Esophagus squamous epithelium (tissue), 5 donors: ENCODE measurements at regions not wholly inside any gene's neighbourhood (a gene's known extent, or its start where the extent isn't known, plus 50 kb on each side); places are given as distances from the start of the nearest gene placed in this dataset.

Source experiments
- DNase-seq: peaks from one replicate; lab custom pipeline; 2025; lab: John Stamatoyannopoulos, UW
- H3K27ac ChIP-seq, 4 donors: fragments of 200-600 bp; sonication (generic); one replicate each; pipeline ENCODE4 v1.5.1; 2016 to 2019; ENCODE audit warnings: mild to moderate bottlenecking in 1 of 4
- H3K27me3 ChIP-seq, 4 donors: fragments of 200-600 bp; sonication (generic); 1 replicate in 3 of 4; 2 replicates in 1 of 4; pipeline versions ENCODE4 v1.5.1 to v1.6.0; 2017 to 2021; ENCODE audit warnings: antibody characterized with exemption in 1 of 4
- H3K36me3 ChIP-seq, 3 donors: fragments of 200-600 bp; sonication (generic); one replicate each; pipeline ENCODE4 v1.5.1; 2016 to 2019
- H3K4me1 ChIP-seq, 3 donors: fragments of 200-600 bp; sonication (generic); one replicate each; pipeline ENCODE4 v1.5.1; 2017 to 2019
- H3K4me3 ChIP-seq, 4 donors: fragments of 200-600 bp; sonication (generic); 1 replicate in 3 of 4; 2 replicates in 1 of 4; pipeline ENCODE4 v1.5.1; 2016 to 2019; ENCODE audit warnings: mild to moderate bottlenecking in 2 of 4, moderate library complexity in 1 of 4
- H3K9me3 ChIP-seq, 3 donors: fragments of 200-600 bp; sonication (generic); one replicate each; pipeline ENCODE4 v1.5.1; 2016 to 2019
- POLR2A ChIP-seq, 4 donors: fragments of 450-650 bp; IDR thresholded peaks; one replicate each; pipeline ENCODE4 v1.6.1; 2017; ENCODE audit warnings: antibody characterized with exemption in 4 of 4, mild to moderate bottlenecking in 4 of 4, moderate library complexity in 3 of 4
- WGBS, 2 donors: methylation state at CpG; one replicate each; pipeline ENCODE4 v1.1.5; 2018; 5-methylcytosine and 5-hydroxymethylcytosine counted together
- intact Hi-C: fragments of 100-400 bp; cut with DNase I; formaldehyde crosslinking; loops from one replicate; pipeline ENCODE4 v1.15.0; 2022
- TF ChIP-seq, protein P1 (sequence below), 6 experiments: fragments of 450-650 bp in 4 of 6; fragments of 200-600 bp in 2 of 6; sonication (generic) in 2 of 6; IDR thresholded peaks; one replicate each; pipeline ENCODE4 v1.5.1; 2016 to 2019; ENCODE audit warnings: antibody characterized with exemption in 6 of 6, mild to moderate bottlenecking in 4 of 6, moderate library complexity in 4 of 6
- donor health status: DM: yes; HTN: yes; CAD: no.

DNA sequence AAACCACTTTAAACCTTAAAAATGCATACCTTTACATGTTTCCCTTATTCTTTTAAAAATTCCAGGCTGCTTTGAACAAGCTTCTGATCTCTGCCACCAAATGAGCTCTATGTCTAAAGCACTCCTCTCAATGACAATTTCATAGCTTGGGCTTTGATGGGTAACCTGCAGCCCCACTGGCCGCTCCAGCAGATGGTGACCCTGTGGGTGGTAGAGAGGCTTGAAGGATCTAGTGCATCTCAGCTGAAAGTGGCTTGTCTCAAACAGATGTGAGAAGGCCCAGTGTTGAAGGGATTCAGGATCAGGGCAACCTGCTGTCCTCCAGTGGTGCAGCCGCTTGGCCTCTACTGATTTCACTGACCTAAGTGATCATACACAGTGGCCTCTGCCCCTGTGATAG, 84.7 kb upstream of the IRF2BP2 start:
- WGBS, 2 donors, result 58 to 90% methylated on average over 2 of the region's 2 CpGs
- Histone ChIP-seq H3K4me3 (no peak overlapping the region), H3K4me1 (peaks cover 2 to 12% (median 3%) of the 10 kb centered on the region in 3 donors), H3K36me3 (no peaks in the 10 kb centered on the region), H3K27me3 (no peaks in the 10 kb centered on the region), H3K27ac (no peak overlapping the region), H3K9me3 (no peaks in the 10 kb centered on the region)
- intact Hi-C loops, result no loop called here
- no peak for DNase-seq
- TF ChIP-seq, protein P1, sequence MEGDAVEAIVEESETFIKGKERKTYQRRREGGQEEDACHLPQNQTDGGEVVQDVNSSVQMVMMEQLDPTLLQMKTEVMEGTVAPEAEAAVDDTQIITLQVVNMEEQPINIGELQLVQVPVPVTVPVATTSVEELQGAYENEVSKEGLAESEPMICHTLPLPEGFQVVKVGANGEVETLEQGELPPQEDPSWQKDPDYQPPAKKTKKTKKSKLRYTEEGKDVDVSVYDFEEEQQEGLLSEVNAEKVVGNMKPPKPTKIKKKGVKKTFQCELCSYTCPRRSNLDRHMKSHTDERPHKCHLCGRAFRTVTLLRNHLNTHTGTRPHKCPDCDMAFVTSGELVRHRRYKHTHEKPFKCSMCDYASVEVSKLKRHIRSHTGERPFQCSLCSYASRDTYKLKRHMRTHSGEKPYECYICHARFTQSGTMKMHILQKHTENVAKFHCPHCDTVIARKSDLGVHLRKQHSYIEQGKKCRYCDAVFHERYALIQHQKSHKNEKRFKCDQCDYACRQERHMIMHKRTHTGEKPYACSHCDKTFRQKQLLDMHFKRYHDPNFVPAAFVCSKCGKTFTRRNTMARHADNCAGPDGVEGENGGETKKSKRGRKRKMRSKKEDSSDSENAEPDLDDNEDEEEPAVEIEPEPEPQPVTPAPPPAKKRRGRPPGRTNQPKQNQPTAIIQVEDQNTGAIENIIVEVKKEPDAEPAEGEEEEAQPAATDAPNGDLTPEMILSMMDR (IDR thresholded peaks at IDR 0.05), result no peak
- no peak for TF ChIP-seq POLR2A (IDR thresholded peaks at IDR 0.05)

DNA sequence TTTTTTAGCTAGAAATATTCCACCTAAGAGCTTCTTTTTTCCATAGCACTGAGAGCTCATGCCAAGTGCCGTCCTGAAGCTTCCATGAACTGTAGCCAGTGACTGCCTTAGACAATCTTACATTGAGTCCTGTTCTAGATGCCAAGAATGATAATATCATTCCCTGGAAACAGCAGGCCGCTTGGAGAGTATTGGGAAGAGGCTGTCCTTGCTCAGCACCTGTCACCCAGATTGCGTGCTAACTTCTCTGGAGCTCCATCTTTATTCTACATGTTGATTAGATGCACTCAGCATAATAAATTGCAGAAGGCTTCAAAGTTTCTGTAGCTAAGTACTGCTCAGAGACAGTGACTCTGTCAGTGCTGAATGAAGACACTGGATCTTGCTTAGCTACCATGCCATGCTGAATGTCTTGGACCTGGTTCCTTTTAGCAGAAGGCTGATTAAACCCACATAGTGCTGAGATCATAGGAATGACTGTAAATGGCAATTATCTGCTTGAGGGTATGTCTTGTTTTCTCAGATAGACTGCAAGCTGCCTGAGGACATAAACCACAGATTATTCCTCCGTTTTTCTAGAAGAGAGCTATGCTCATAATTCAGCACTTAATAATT, 83.1 kb upstream of the IRF2BP2 start:
- no peak overlapping the region for H3K4me3 ChIP-seq
- intact Hi-C loops, result no loop called here
- no peak overlapping the region for H3K27ac ChIP-seq
- peaks cover 0 to 8% (median 0%) of the 10 kb centered on the region in 3 donors for H3K4me1 ChIP-seq
- WGBS, 2 donors, result 77 to 79% methylated on average over 4 of the region's 4 CpGs
- no peak for TF ChIP-seq POLR2A (IDR thresholded peaks at IDR 0.05)
- DNase-seq, result no peak
- H3K36me3 ChIP-seq, result no peaks in the 10 kb centered on the region
- no peaks in the 10 kb centered on the region for H3K9me3 ChIP-seq
- no peaks in the 10 kb centered on the region for H3K27me3 ChIP-seq

DNA sequence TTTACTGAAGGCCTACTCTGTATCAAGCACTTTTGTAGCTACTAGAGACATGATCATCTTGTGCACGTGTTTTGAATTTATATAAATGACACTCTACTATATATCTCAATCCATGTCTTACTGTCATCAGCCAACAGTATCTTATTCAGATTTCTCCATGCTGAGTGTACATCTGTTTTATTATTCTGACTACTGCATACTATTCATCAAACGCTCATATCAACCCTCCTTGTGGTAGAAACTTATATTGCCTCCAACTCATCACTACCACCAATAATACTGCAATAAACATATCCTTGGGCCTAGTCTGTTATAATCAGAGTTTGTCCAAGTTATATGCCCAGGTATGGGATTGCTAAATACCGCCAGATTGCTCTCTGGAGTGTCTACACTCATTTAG, 81.6 kb upstream of the IRF2BP2 start:
- no peak for DNase-seq
- Histone ChIP-seq H3K4me3 (no peak overlapping the region), H3K36me3 (no peaks in the 10 kb centered on the region), H3K4me1 (no peaks in the 10 kb centered on the region), H3K9me3 (no peaks in the 10 kb centered on the region), H3K27me3 (no peaks in the 10 kb centered on the region), H3K27ac (no peak overlapping the region)
- 60 to 63% methylated on average over 3 of the region's 3 CpGs for WGBS, 2 donors
- intact Hi-C loops, result no loop called here
- TF ChIP-seq, protein P1 (IDR thresholded peaks at IDR 0.05), result peak in 2 of 6 experiments; percentile 25 to 32
- TF ChIP-seq POLR2A (IDR thresholded peaks at IDR 0.05), result no peak

DNA sequence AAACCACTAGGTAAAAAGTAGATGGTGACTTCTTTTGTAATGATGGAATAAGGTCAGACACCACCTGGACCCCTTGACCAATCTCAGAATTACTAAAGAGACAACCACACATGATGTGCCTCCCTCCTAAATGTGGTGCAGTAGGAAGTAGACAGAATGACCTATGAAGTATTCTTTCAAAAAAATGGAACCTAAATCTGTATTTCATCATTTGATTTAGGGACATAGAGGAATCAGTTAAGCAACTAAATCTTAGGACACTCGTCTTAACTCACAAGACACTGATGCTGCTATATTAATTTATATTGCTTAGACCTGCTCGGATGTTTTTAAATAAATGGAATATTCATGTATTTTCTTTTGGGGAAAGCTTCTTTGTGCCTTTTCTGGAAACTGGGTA, 80.9 kb upstream of the IRF2BP2 start:
- Histone ChIP-seq H3K4me3 (no peak overlapping the region), H3K27me3 (no peaks in the 10 kb centered on the region), H3K9me3 (no peaks in the 10 kb centered on the region), H3K27ac (no peak overlapping the region), H3K36me3 (no peaks in the 10 kb centered on the region), H3K4me1 (no peaks in the 10 kb centered on the region)
- TF ChIP-seq POLR2A (IDR thresholded peaks at IDR 0.05), result no peak
- TF ChIP-seq, protein P1 (IDR thresholded peaks at IDR 0.05), result no peak
- WGBS, 2 donors, result 69 to 79% methylated on average over 2 of the region's 2 CpGs
- DNase-seq, result no peak
- intact Hi-C loops, result no loop called here

DNA sequence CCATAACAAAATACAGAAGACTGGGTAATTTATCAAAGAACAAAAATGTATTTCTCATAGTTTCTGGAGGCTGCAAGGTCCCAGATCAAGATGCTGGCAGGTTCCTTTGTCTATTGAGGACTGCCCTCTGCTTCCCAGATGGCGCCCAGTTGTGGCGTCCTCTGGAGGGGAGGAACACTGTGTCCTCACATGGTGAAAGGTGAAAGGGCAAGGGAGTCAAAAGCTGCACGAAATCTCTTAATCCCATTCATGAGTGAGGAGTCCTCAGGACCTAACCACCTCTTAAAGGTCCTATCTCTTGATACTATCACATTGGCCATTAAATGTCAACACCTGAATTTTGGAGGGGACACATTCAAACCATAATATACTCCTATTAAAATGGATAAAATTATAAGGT, 79.3 kb upstream of the IRF2BP2 start:
- no peak for DNase-seq
- TF ChIP-seq, protein P1 (IDR thresholded peaks at IDR 0.05), result no peak
- no peak for TF ChIP-seq POLR2A (IDR thresholded peaks at IDR 0.05)
- 87% methylated on average over 3 of the region's 3 CpGs for WGBS, 2 donors
- intact Hi-C loops, result no loop called here
- Histone ChIP-seq H3K9me3 (no peaks in the 10 kb centered on the region), H3K4me1 (peaks cover 0 to 8% (median 4%) of the 10 kb centered on the region in 3 donors), H3K27ac (no peak overlapping the region), H3K4me3 (no peak overlapping the region), H3K36me3 (no peaks in the 10 kb centered on the region), H3K27me3 (no peaks in the 10 kb centered on the region)
